Retinal pigment epithelial cell (primary cell): ENCODE measurements at regions not wholly inside any gene's neighbourhood (a gene's known extent, or its start where the extent isn't known, plus 50 kb on each side); places are given as distances from the start of the nearest gene placed in this dataset.
"Not testable (repeated sequence)": the region's sequence is repeated elsewhere in the genome, so short reads cannot be mapped to it uniquely, and the experiment has no call there.

Experiments
- DNase-seq: peaks from one replicate; pipeline ENCODE4 v3.0.0-alpha.2; 2010; ENCODE audit warnings: low read depth
- H3K4me3 ChIP-seq: 2 replicates; pipeline ENCODE4 v1.5.1; 2011; ENCODE audit warnings: mild to moderate bottlenecking, low read length, control low read depth, moderate library complexity
- CTCF ChIP-seq: conservative IDR thresholded peaks from 2 replicates; pipeline ENCODE4 v1.5.1; 2011; ENCODE audit warnings: low read depth, low read length, control low read depth, inconsistent platforms

DNA sequence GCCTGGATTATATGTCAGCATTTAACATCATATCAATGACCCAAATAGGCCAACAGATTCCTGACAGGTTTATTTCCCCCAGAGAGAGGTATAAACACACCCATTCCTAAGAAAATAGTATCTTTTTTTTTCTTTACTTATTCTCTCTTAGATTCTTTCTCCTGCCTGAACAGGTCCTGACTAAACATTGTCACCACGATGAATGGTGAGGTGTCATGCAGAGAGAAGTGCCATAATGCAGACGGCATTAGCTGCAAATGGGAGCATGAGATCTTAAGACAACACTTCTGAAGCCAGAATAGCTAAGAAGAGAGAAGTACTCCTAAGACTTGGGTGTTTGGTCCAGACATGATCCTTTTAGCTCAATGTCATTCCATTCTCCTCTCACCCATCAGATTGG is 131.3 kb downstream of the ZNF648 start:
- no peak overlapping the region for H3K4me3 ChIP-seq
- DNase-seq, result no peak
- TF ChIP-seq CTCF, result no peak

GRCh38 chr1:181926697-181927096 is 134.8 kb downstream of the ZNF648 start:
- no peak for TF ChIP-seq CTCF
- H3K4me3 ChIP-seq, result no peak overlapping the region
- no peak for DNase-seq

DNA sequence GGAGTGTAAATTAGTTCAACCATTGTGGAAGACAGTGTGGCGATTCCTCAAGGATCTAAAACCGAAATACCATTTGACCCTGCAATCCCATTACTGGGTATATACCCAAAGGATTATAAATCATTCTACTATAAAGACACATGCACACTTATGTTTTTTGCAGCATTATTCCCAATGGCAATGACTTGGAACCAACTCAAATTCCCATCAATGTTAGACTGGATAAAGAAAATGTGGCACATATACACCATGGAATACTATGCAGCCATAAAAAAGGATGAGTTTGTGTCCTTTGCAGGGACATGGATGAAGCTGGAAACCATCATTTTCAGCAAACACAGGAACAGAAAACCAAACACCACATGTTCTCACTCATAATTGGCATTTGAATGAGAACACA is 137.5 kb downstream of the ZNF648 start:
- not testable (repeated sequence) for H3K4me3 ChIP-seq, DNase-seq

- DNase-seq, result no peak
- no peak overlapping the region for H3K4me3 ChIP-seq
- TF ChIP-seq CTCF, result peak; percentile 28
Observed at GRCh38 chr1:181919542-181919941, 142.0 kb downstream of the ZNF648 start.

- DNase-seq, result peak; percentile 15
- no peak for TF ChIP-seq CTCF
- H3K4me3 ChIP-seq, result no peak overlapping the region
Observed at GRCh38 chr1:181918880-181919525, 142.5 kb downstream of the ZNF648 start.

DNA sequence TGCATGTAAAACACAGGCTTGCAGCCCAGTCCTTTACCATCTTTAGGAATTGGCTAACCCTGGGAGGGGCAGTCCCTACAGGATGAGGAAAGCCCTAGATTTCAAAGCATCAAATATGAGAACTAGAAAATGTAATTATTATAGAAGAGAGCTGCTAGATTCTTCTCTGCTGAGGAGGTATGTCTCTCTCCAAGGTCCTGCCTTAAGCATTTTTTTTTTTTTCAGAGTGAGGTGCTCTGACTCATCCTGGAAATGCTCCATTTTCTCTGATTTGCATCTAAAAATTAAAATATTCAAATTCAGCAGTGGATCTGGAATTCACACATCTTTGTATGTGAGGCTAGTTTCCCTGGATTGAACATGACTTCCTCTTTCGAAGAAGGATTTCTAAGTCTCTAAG is 149.8 kb downstream of the ZNF648 start:
- no peak for TF ChIP-seq CTCF
- DNase-seq, result no peak
- H3K4me3 ChIP-seq, result no peak overlapping the region

GRCh38 chr1:181910905-181911304 is 150.6 kb downstream of the ZNF648 start:
- DNase-seq, result no peak
- H3K4me3 ChIP-seq, result no peak overlapping the region
- no peak for TF ChIP-seq CTCF
